LNCaP clone FGC (cell line): ENCODE measurements at regions not wholly inside any gene's neighbourhood (a gene's known extent, or its start where the extent isn't known, plus 50 kb on each side); places are given as distances from the start of the nearest gene placed in this dataset.
A peak's percentile ranks its signal among the peaks of the same experiment; 100 is the strongest.

Source experiments
- DNase-seq: peaks from one replicate; pipeline ENCODE4 v3.0.0-alpha.2; 2011; ENCODE audit warnings: low read depth
- H3K4me3 ChIP-seq: 2 replicates; pipeline ENCODE4 v1.5.1; 2011; ENCODE audit warnings: mild to moderate bottlenecking, low read depth, low read length, control low read depth
- TF ChIP-seq, protein P1 (sequence below): IDR thresholded peaks from 2 replicates; pipeline ENCODE4 v1.5.1; 2012; ENCODE audit warnings: mild to moderate bottlenecking; ENCODE audit not compliant: control insufficient read depth, insufficient read depth; ENCODE audit errors: extremely low read depth

DNA sequence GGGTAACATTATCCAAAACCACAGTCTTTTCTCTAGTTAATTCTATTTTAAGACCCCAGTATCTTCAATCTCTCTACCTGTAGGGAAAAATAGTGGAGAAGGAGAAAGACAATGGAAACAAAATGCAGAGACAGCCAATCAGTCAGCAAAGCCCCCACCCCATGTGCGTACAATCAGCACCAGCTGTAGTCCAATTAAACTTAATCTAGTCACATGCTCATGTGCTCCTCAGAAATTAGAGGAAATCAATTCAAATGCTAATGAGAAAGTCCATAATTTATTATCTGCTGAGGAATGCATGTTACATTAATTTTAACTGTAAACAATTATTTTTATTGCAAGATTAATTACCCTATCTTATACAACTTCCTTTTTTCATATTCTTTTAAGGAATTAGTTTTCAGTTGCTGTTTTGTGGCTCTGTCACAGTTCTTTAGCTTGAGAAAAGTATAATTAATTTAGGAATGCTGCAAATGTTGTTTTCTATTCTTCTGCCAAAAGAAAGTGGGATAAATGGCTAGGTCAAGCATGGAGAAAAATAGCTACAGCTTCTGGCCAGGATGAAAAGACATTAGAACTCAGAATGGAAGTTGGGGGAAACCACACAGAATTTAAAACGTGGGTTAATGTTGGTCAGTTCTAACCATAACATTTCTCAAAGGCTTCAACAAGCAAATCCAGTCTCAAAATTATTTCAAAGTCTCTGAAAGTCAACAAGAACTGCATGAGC lies 232.4 kb upstream of the HNRNPA3 start:
- no peak for DNase-seq
- TF ChIP-seq, protein P1, sequence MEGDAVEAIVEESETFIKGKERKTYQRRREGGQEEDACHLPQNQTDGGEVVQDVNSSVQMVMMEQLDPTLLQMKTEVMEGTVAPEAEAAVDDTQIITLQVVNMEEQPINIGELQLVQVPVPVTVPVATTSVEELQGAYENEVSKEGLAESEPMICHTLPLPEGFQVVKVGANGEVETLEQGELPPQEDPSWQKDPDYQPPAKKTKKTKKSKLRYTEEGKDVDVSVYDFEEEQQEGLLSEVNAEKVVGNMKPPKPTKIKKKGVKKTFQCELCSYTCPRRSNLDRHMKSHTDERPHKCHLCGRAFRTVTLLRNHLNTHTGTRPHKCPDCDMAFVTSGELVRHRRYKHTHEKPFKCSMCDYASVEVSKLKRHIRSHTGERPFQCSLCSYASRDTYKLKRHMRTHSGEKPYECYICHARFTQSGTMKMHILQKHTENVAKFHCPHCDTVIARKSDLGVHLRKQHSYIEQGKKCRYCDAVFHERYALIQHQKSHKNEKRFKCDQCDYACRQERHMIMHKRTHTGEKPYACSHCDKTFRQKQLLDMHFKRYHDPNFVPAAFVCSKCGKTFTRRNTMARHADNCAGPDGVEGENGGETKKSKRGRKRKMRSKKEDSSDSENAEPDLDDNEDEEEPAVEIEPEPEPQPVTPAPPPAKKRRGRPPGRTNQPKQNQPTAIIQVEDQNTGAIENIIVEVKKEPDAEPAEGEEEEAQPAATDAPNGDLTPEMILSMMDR: no peak
- no peak overlapping the region for H3K4me3 ChIP-seq

DNA sequence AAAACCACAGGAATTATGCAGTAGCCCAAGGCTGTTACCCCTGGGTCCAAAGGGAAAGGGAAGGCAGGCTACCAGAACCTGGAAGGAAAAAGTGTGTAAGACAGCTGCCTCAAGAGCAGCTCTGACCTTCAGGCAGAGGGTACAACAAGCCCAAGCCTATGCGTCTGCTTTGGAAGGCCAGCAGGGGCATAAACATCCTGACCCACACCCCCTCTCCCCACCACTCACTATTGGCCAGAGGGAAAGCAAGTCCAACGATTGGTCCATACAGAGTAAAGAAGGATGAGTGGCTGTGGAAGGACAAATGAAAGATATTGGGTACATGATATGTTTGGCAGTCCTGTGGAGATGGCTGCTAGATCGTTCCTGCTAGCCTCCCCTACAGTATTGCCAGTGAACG lies 227.6 kb upstream of the HNRNPA3 start:
- no peak overlapping the region for H3K4me3 ChIP-seq
- TF ChIP-seq, protein P1: no peak
- no peak for DNase-seq

DNA sequence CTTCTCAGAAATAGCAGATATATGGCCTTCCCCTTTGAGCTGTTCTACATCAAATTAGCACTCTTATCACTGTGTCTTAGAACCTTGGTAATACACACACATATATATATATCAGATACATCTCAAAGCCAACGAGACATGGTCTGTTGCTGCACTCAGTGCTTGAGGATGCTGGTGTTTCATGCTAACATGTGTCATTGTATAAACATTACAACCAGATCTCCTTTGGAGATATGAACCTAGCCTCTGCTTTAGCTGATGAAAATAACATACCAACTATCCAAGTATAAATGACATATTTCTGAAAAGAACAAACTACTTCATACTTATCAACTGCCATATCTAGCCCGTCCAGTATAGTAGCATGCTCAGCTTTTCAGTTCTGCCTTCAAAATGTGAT lies 226.7 kb upstream of the HNRNPA3 start:
- TF ChIP-seq, protein P1: no peak
- no peak overlapping the region for H3K4me3 ChIP-seq

DNA sequence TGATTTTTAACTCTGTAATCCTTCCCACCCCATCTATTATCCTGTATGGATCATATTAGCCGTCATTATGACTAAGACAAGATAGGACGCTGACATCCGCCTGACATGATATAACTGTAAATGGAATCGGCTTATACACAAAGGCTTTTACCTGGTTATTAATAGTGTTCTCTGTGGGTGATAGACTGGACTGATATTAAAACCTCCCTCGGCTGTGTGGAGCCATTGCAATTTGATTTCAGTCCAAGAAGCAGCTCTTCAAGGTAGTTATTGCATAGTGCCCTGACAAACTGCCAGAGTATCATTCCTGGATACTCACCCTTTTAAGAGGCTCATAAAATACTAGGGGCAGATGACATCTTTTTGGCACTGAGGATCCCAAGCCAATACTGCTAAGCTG lies 226.1 kb upstream of the HNRNPA3 start:
- TF ChIP-seq, protein P1: no peak
- no peak overlapping the region for H3K4me3 ChIP-seq
- peak; percentile 57 for DNase-seq

More for the DNA sequence above, 226.7 kb upstream of the HNRNPA3 start:
- no peak for DNase-seq

DNA sequence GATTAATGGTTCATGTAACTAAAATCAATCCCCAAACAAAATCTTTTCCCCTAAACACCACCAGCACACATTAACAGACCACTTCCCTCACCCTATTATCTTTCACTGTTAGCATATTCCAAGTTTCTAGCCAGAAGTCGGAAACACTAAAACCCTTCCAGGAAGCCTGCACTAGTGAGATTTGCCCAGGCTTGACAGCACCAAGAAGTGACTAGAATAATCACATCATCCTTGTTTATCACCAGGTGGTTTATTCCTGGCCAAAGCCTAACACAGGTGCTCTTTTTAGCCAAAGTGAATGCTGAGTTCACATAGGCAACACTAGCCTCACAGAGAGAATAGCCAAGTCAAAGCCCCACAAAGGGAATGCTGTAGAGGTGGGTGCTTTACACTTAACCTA lies 221.2 kb upstream of the HNRNPA3 start:
- H3K4me3 ChIP-seq: no peak overlapping the region
- TF ChIP-seq, protein P1: no peak
- DNase-seq: no peak

DNA sequence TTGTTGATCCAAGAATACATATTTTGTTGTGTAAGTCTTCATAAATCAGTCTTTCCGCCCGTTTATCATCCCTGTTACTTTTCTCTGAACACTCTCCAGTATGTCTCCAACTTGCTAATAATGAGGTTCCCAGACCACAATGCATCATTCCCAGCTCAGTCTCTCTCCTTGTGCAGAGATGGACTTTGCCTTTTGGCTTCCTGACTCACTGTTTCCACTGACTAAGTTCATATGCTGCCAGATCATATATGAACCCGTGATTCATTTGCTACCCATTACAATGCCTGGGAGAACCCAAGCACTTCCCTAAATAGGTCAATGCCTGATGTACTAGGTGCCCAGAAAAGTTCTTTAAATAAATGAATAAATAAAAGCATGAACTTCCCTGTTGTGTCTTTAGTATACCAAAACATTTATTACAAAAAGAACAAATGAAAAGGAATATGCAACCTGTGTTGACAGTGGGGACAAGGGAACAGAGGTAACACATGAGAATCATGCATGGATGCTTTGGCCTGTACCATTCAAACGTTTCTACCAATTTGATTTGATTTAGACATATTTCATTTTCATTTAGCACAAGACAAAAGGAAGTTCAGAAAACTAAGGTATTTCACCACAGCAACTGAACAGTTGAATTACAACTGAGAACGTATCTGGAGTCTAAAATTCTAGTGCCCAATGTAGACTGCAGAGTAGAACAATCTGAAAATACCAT lies 215.4 kb upstream of the HNRNPA3 start:
- H3K4me3 ChIP-seq: no peak overlapping the region
- no peak for DNase-seq
- TF ChIP-seq, protein P1: no peak
